ENCODE measurements at regions not wholly inside any gene's neighbourhood (a gene's known extent, or its start where the extent isn't known, plus 50 kb on each side); places are given as distances from the start of the nearest gene placed in this dataset.

- no peak overlapping the region for H2AFZ ChIP-seq (ENCODE audit: low read length)
- ChIA-PET POLR2A (no interaction called here), CTCF (ENCODE audit: low intra/inter-chr PET ratio, low total read pairs) (no interaction called here)
- no peak overlapping the region for H3K27ac ChIP-seq (ENCODE audit: extremely low read length, insufficient read depth, low read length)
- peaks cover 0 to 13% of the 10 kb centered on the region in 2 experiments; a peak in 2 of 5 replicates for H3K27me3 ChIP-seq (ENCODE audit: control insufficient read depth in 1 of 2, insufficient read depth in 2 of 2, low read length in 2 of 2)
- no peaks in the 10 kb centered on the region for H3K79me2 ChIP-seq (ENCODE audit: insufficient read depth, low read length)
- no peaks in the 10 kb centered on the region for H3K9me3 ChIP-seq (ENCODE audit: low read length)
- H4K20me1 ChIP-seq (ENCODE audit: insufficient read depth, low read length): no peaks in the 10 kb centered on the region
- H3K4me3 ChIP-seq (replicated peaks in 1 of 3; ENCODE audit: insufficient read depth in 1 of 3, low read depth in 2 of 3, low read length in 3 of 3): no peak overlapping the region
- ATAC-seq (no peak), FAIRE-seq (no peak), DNase-seq (ENCODE audit: low spot score) (no peak)
- in situ Hi-C loops (cut with HindIII; ENCODE audit: extremely low pct_ligation_motif_present, low pct_unique_long_range_greater_than_20kb): loop anchor here (5.0 kb wide), 2 partner anchors 140 to 200 kb away; no protein-coding TSS in a partner anchor
- WGBS (ENCODE audit: low lambda C conversion rate): 23% methylated on average over 6 of the region's 6 CpGs
- H3K36me3 ChIP-seq (replicated peaks in 1 of 2; ENCODE audit: control insufficient read depth in 1 of 2, insufficient read depth in 2 of 2, low read length in 2 of 2): no peaks in the 10 kb centered on the region
- no TSS peak for BruUV-seq (replicated peaks)
- H3K4me1 ChIP-seq (ENCODE audit: insufficient read depth, low read length): peaks cover 11% of the 10 kb centered on the region
- no peak overlapping the region for H3K4me2 ChIP-seq (ENCODE audit: low read depth, low read length)
- TF ChIP-seq LRRFIP1 (CRISPR knock-in tag; conservative IDR thresholded peaks at IDR 0.05): no peak
- no peak for TF ChIP-seq ZNF234 (CRISPR knock-in tag; conservative IDR thresholded peaks at IDR 0.05)
- no peak for TF ChIP-seq ZNF598 (CRISPR knock-in tag; IDR thresholded peaks at IDR 0.05; ENCODE audit: borderline replicate concordance)
- no peak for TF ChIP-seq ZNF142 (CRISPR knock-in tag; IDR thresholded peaks at IDR 0.05)
- no peak for TF ChIP-seq RFX5 (IDR thresholded peaks at IDR 0.05; ENCODE audit: low read depth, low read length)
- TF ChIP-seq ZNF431 (CRISPR knock-in tag; IDR thresholded peaks at IDR 0.05; ENCODE audit: borderline replicate concordance, low read depth): no peak
- no peak for TF ChIP-seq HDAC2 (CRISPR knock-in tag; IDR thresholded peaks at IDR 0.05)
- TF ChIP-seq THAP11 (CRISPR knock-in tag; IDR thresholded peaks at IDR 0.05): no peak
- TF ChIP-seq ZFP37 (CRISPR knock-in tag; IDR thresholded peaks at IDR 0.05; ENCODE audit: borderline replicate concordance): no peak
- no peak for TF ChIP-seq ZNF235 (CRISPR knock-in tag; IDR thresholded peaks at IDR 0.05; ENCODE audit: borderline replicate concordance)
- intact Hi-C loops (cut with micrococcal nuclease; ENCODE audit: unreplicated experiment): no loop called here
- H3K9ac ChIP-seq (ENCODE audit: insufficient read depth, low read depth, low read length): no peak overlapping the region
Observed at GRCh38 chr20:40942775-40943174, 85.8 kb upstream of the TOP1 start.
